Left hindlimb (tissue), 1 donor: ENCODE measurements at regions not wholly inside any gene's neighbourhood (a gene's known extent, or its start where the extent isn't known, plus 50 kb on each side); places are given as distances from the start of the nearest gene placed in this dataset.
A peak's percentile ranks its signal among the peaks of the same experiment; 100 is the strongest.
"Not testable (repeated sequence)": the region's sequence is repeated elsewhere in the genome, so short reads cannot be mapped to it uniquely, and the experiment has no call there.

Experiments used
- DNase-seq: peaks from one replicate; pipeline ENCODE4 v3.0.0-alpha.2; 2018

- DNase-seq: no peak
Observed at GRCh38 chr1:103344930-103345329, 180.6 kb upstream of the RNPC3 start.

- no peak for DNase-seq
Observed at GRCh38 chr1:103341377-103341880, 184.1 kb upstream of the RNPC3 start.

DNA sequence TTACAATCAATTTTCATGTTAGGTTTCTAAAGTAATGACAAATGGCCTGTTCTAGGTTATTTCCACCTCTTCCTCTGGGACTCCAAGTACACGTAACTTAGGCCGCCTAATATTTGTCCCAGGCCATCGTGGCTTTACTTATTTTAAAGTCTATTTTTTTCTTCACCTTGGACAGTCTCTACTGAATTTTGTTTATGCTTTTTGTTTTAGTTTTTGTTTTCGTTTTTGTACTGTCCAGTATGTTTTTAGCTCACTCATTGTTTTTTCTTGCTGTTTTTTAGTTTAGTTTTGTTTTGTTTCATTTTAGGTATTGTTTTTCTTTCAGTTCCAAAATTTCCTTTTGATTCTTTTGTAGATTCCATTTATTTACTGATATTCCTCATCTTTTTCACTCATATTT lies 187.7 kb upstream of the RNPC3 start:
- no peak for DNase-seq

- DNase-seq: peak; percentile 49
Observed at GRCh38 chr1:103336408-103336807, 189.1 kb upstream of the RNPC3 start.

DNA sequence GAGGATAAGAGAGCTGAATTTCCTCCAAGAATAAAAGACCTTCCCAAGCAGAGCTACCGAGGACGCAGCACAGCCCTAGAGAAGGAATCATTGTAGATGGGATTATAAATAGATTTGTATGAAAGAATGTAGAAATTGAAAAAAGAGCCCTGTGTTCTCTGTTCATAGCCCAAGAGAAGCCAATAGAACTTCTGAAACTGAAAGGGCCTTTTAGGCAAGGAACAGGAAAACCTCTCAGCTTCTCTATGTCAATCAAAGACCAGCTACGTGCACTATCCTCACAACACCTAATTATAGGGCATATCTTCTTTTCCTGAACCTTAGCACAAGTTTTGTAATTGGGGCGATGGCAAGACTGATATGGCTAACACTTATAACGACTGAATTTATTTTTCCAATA lies 192.4 kb upstream of the RNPC3 start:
- no peak for DNase-seq

GRCh38 chr1:103327054-103327719 lies 198.3 kb upstream of the RNPC3 start:
- DNase-seq: no peak

DNA sequence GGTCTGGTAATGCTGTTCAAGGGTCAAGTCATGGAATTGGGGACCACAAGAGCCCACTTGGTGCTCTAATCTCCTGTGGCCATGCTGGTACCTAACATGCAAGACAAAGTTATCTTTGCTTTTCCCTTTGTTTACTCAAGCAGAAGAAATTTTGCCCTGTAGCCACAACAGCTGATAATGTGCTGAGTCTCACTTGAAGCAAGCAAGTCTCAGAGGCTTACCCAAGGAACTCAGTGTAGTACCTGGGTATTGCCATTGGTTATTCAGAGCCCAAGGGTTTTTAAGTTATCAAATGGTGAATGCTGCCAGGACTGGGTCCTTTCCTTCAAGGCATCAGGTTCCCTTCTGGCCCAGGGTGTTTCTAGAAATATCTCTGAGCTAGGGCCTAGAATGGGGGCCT lies 198.9 kb upstream of the RNPC3 start:
- no peak for DNase-seq

GRCh38 chr1:103309786-103310185 lies 201.5 kb upstream of the COL11A1 start:
- no peak for DNase-seq

- no peak for DNase-seq
Observed at GRCh38 chr1:103307751-103308150, 199.4 kb upstream of the COL11A1 start.

DNA sequence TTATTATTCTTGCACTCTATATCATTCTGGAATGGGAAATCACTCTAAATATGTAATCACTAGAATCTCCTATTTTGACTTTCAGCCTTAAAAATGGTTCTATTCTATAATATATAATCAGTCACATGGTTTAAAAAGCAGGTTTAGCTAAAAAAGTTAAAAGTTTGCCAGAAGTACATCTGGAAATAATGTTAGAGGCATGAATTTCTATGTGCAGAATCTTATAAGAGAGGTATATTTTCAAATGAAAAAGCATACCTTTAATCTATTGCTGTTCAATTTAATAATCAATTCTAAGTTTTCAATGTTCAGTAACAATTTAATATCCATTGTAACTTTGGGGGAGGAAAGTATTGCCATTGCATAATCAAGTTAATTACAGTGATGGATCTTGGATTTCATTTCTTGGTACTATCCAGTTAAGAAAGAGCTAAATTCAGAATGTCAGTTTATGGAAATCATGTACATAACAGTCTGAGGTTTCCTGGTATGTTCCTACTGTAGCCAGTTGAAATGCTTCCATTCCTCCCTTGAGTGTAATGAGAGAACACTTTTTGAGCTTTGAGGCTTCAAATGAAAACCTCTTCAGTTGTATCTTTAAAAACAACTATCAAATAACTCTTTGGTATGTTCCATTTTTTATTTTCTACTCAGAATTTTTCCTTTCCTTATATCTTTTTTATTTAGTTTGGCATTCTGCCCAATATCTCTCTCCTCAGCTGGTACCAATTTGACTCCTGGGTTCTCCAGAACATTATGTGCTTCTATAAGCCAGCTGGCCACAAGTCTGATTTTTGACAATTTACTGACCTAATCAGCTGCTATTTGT lies 175.7 kb upstream of the COL11A1 start:
- no peak for DNase-seq

- DNase-seq: no peak
Observed at GRCh38 chr1:103283371-103283770, 175.0 kb upstream of the COL11A1 start.

GRCh38 chr1:103275725-103276124 lies 167.4 kb upstream of the COL11A1 start:
- DNase-seq: no peak

GRCh38 chr1:103274886-103275285 lies 166.6 kb upstream of the COL11A1 start:
- no peak for DNase-seq

- DNase-seq: no peak
Observed at GRCh38 chr1:103273106-103273505, 164.8 kb upstream of the COL11A1 start.

- not testable (repeated sequence) for DNase-seq
Observed at GRCh38 chr1:103271471-103271870, 163.1 kb upstream of the COL11A1 start.

- DNase-seq: no peak
Observed at GRCh38 chr1:103267893-103268292, 159.6 kb upstream of the COL11A1 start.

DNA sequence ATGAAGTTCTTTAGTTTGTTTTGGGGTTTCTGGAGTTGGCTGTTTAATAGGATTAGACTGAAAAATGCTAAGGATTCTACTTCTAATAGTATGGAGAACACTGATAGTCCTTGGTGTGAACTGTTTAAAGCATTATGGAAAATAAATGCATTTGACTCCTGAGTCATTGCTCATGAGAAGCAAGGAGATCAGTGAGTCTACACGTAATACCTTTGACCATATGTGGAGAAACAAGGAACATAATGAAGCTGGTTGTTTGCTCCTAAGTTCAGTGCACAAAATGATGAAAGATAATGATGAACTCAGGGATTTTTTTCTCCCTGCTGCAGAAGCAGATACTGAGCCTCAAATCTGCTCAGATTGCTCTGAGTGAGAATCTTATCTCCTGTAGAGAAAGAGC lies 158.9 kb upstream of the COL11A1 start:
- no peak for DNase-seq

GRCh38 chr1:103266036-103266435 lies 157.7 kb upstream of the COL11A1 start:
- no peak for DNase-seq

DNA sequence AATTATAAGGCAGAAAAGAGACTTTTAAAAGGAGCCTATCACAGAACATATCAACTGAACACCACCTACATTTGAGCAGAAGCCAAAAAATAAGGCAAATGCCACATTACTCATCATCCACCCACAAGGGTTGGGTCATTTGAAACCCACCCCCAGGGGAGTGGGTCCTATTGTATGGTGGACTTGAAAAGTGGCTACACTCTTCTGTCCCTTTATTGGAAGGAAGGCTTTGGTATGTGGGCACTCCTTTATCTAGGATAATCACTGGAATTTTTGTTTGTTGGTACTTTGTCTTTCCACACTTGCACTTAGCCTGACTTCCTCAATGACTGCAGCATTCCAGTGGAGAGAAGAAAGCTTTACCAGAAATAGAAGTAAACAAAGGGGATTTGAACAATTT lies 157.2 kb upstream of the COL11A1 start:
- no peak for DNase-seq

GRCh38 chr1:103259982-103260381 lies 151.7 kb upstream of the COL11A1 start:
- DNase-seq: no peak

DNA sequence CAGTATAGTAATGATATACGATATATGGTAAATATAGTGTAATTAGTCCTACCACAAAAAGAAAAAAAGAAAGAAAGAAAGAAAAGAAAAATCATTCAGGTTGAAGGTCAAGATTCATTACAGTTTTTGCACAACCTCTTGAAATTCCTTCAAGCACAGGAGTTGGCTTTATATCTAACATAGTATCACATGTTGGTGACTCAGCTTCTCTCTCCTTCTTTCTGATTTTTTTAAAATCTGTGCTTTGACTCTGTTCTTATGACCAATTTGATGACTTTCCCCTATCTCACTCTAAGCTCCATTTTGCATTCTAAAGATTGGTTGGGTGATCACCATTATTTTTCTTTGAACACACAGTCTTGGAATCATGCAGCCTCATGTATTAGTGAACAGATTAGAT lies 148.2 kb upstream of the COL11A1 start:
- no peak for DNase-seq

GRCh38 chr1:103254691-103255090 lies 146.4 kb upstream of the COL11A1 start:
- no peak for DNase-seq

DNA sequence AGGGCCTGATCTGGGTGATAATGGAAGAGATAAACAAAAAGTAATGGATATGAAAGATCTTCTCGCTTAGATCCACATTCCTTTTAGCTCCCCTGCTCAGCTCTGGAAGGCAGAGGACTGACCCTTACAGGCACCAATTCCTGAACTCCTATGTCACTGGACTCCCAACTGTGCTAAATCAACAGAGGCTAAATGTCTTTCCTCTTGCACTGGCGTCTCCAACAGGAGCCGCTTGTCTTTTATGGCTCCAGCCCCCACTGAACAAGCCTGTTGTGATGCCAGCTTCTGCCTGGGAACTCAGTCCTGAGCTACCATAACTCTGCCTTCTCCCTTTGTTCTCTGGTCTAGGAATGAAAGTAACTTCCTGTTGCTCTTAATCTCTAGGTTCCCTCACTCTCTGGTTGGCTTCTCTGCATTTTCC lies 142.1 kb upstream of the COL11A1 start:
- no peak for DNase-seq

DNA sequence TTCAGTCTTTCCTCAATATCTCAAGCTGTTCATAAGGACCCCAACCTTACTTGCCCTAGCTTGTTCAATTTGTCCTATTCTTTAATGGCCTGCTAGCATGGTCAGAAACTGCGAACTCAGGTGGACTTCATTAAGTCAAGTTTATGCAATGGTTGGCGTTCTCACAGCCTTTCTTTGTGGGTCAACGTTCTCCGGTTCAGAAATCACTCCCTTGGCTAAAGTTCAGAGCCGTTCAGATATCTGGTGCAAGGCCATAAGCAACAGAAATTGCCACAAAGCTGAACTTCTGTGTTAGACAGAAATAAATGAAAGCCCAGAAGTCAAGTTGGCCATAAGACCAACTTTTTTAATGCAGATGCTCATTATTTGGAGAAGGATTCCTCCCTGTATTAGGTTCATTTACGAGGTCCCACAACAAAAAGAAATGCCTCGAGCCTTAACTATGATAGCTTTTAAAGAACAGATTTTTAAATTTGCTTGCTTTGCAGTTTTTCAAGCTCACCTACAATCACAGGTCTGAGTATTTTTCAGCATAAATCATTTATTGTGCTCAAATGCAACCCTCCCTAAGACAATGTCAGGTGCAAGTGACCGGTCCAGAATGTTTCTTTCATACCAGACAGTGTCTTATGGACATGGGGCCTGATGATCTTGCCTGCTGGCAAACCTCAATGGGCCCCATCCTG lies 140.2 kb upstream of the COL11A1 start:
- no peak for DNase-seq
